CD4-positive, alpha-beta T cell treated with Interleukin-17A for 4 hours (primary cell): ENCODE measurements at regions not wholly inside any gene's neighbourhood (a gene's known extent, or its start where the extent isn't known, plus 50 kb on each side); places are given as distances from the start of the nearest gene placed in this dataset.
A peak's percentile ranks its signal among the peaks of the same experiment; 100 is the strongest.
"Not testable (repeated sequence)": the region's sequence is repeated elsewhere in the genome, so short reads cannot be mapped to it uniquely, and the experiment has no call there.

Experiments
- DNase-seq: peaks from one replicate; pipeline ENCODE4 v3.0.0-alpha.2; 2020; ENCODE audit warnings: mixed read lengths

DNA sequence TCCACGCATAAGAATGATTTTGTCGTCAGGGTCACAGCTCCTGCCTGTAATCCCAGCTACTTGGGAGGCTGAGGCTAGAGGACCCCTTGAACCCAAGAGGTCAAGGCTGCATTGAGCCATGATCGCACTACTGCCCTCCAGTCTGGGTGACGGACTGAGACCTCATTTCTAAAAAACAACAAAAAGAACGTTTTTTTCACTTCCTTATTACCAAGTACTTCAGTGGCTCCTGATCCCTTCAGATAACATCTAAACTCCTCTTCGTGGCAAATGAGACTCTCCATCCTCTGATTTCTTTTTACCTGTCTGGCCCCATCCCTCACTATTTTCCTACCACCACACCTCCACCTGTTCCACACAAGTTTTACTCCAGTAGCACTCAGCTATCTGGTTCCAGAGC lies 105.4 kb upstream of the TLK1 start:
- DNase-seq: no peak

DNA sequence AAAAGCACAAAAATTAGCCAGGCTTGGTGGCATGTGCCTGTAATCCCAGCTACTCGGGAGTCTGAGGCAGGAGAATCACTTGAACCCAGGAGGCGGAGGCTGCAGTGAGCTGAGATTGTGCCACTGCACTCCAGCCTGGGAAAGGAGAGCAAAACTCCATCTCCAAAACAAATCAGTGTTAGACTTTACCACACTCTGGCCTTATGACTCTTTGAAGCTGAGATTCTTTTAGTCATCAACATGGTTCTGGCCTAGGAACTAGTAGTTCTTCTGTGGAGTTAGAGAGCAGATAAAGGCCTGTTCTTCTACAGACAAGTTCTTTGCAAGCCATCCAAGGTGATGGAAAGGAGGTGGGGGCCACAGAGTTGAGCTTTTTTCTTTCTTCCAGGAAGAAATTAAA lies 100.8 kb upstream of the TLK1 start:
- DNase-seq: not testable (repeated sequence)

DNA sequence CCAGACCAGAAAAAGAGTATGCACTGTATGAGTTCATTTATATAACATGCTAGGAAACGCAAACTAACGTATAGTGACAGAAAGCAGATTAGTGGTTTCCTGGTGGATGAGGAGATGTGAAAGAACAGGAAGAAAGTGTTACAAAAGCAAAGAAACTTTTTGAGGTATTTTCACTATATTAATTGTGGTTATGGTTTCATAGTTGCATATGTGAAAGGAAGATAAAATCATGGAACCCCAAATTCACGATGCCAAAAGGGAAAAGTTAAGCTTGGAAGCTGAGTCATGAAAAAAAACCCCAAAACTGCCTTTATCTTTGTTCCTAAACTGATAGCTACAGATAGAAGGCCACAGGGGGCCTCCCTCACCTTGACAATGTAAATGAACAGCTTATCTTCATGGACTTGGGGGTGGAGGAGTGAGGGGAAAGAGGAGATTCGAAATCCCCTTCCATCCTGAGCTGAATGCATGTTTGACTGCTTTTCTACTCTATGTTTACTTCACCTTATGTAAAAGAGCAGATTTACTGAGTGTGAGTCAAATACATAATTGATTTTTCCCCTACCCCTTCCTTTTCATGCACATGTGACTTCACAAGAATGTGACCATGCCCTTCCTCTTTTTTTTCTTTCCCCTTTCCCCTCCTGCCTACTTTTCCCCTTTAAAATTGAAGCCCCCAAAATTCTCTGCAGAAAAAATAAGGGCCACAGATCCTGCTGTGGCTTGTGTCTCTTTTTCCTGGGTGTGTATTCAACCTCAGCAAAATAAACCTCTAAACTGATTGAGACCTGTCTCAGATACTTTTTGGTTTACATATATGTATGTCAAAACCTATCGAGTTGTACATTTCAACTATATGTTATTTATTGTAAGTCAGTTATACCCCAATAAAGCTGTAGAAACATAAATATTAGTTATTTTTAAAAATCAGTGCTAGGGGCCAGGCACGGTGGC lies 100.1 kb upstream of the TLK1 start:
- peak; percentile 6 for DNase-seq

DNA sequence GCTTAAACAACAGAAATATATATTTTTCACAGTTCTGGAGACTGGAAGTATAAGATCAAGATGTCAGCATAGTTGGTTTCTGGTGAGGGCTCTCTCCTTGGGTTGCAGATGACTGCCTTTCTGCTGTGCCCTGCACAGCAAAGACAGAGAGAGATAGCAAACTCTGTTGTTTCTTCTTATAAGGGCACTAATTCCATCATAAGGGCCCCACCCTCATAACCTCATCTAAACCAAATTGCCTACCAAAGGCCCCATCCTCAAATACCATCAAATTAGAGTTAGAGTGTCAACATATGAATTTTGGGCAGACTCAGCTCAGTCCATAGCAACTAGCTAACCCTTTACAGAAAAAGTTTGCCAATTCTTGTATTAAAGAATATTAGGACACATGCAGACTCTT lies 94.0 kb upstream of the TLK1 start:
- no peak for DNase-seq

DNA sequence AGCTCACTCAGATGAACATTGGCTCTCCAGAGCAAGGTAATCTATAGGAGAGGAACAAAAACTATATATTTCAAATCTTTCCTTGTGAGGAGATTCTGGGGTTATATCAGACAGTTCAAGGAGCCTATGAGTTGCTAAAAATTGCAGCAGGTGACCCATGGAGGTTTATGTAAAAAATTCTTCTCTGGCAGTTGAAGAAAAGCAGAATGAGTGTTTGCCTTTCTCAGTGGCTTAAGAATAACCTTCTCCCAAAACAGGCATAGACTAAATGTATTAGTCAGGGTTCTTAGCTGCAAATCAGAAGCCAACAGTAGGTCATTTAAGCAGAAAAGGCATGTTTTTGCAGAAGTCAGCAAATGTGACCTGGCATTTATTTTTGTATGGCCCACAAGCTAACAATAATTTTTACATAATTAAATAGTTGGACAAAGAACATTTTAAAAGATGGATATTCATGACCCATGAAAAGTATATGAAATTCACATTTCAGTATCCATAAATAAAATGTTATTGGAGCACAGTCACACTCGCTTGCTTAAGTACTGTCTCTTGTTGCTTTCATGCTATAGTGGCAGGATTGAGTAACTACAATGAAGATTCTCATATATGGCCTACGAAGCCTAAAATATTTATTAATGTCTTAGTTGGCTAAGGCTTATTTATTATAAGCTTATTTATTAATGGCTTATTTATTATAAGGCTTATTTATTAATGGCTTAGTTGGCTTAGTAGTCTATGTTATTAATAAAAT lies 93.4 kb upstream of the TLK1 start:
- DNase-seq: no peak

DNA sequence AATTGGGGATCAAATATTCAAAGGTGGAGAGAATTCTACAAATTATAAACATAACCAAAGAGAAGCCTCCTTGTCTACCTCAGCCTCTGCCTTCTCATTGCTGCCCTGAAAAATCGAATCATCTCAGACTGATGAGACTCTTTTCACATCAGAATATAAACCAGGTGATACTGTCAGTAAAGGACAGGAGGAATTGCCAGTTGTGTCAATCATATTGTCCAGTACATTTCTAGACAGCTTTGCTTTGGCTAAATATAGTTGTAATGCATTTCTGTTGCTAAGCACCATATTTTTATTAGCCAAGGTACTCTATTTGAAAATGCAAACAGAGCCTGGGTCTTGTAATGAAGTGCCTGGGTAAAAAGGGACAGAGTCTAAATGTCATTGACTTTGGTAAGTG lies 92.6 kb upstream of the TLK1 start:
- DNase-seq: no peak

DNA sequence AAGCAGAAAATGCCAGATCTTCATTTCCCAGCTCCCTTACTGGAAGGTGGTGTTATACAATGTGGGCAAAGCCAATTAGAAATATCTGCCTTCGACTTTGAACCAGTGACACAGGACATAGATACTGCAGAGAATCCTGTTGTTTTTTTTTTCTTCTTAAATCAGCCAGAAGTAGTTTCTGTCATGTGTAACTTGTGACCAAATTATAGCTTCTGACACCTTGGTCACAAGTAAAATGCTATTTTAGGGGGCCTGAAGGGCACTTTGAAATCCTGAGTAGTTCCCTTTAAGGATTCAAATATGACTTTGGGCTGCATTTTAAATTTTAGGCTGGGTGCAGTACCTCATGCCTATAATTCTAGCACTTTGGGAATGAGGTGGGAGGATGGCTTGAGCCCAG lies 89.0 kb upstream of the TLK1 start:
- no peak for DNase-seq

DNA sequence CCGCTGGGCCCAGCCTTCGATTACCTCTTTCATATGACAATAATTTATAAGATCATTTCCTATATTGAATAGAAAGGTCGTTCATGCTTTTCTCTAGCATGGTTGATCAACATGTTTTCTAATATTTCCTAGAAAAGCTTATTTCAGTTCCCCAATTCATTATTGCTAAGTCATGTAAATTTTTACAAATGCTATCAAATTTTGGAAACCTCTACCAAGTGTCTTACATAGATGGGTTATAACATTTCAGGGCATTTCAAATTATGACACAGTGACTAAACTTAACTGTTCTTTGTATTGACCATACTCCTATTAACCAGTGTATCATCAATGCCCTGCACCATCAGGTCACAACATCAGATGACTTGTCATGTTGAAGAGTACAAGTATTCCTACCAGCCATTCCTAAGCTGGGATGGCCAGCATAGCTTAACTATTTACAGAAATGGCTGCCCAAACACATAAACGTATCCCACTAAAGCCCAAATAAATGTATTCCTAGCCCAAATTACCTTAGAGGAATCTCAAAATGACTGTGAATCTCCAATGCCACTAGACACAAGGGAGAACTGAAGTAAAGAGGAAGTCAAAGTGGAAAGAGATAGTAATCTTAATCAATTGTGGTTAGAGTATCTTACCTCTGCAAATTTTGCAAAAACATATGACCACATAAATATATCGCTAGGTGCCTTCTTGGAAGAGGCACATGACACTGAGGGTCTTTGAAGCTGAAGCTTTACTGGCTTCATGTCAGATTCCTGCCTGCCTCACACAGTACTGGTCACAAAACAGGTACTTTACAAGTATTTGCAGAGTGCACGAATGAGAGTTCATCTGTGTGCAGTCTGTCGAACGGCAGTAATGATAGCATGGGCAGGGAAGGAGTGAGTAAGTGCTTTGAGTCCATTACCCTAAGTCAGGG lies 87.3 kb upstream of the TLK1 start:
- peak; percentile 32 for DNase-seq

DNA sequence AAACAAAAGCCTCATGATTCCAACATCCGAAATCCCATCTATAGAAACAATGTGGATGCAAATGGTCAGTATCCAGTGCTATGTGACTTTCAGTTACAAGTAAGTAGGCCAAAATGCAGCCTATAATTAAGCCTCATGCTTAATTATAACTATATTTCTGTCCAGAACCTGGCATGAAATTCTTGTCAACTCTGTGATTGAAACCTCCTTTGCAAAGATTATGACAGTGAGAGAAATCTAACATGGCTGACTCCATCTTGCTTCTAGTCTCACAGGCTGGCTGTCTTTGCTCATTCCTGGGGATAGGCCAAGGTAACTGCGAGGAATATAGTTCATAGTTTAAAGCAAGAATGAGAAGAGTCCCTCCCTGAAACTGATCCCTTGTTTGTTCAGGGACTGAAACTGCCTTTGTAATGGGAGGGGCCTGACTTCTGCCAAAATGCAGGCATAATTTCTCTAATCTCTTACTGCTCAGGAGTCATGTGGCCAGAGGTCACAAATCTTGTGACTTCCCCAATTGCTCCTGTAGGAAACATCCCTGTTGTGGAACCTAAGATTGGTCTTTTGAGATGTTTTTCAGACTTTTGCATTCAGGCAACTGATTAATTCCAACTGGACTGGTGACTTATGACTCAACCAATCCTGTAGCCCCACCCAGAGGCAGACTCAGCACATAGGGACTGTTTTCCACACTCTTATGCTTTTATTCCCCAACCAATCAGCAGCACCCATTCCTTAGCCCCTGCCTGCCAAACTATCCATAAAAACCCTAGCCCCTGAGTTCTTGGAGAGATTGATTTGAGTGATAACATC lies 84.5 kb upstream of the TLK1 start:
- DNase-seq: peak; percentile 19

DNA sequence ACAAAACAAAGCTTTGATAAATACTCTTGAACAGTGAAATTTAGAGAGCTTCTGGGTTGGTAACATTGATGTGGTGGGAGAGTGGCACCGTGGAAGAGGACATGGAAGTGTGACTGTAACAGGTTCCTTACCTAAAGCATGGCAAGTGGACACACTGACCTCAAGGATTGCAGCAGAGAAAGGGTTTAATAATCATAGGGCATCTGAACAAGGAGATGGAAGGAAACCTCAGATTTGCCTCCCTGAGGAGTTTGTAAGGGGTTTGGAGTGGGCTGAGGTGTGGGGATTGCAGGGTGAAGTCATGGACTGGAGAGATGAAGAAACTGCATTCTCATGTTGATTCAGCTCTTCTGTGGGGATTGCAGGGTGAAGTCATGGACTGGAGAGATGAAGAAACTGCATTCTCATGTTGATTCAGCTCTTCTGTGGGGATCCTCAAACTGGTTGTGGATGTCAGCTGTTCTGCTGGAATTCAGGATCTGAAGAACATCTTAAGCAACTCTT lies 83.8 kb upstream of the TLK1 start:
- DNase-seq: no peak

DNA sequence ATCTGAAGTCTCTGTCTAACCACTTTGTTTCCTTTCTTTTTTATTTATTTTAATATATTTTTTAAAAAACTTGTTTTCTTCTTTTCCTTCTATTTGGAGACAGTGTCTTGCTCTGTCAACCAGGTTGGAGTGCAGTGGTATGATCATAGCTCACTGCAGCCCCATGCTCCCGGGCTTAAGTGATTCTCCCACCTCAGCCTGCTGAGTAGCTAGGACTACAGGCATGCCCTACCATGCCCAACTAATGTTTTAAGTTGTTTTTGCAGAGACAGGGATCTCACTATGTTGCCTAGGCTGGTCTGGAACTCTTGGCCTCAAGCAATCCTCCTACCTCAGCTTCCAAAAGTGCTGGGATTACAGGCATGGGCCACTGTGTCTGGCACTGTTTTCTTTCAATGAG lies 81.1 kb upstream of the TLK1 start:
- no peak for DNase-seq

DNA sequence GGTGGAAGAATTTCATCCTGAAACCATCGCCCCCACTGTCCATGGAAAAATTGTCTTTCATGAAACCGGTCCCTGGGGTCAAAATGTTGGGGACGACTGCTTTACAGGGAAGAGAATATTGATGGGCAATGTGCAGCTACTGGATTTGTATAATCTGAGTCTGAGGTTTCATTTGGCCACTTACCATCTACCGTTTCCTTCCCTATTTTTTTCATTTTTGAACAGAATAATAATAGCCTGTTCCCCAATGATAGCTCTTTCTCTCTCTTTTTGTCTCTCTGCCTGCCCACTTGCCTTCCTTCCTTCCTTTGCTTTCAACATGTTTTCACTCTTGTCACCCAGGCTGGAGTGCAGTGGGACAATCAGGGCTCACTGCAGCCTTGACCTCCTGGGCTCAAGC lies 78.3 kb upstream of the TLK1 start:
- DNase-seq: no peak

DNA sequence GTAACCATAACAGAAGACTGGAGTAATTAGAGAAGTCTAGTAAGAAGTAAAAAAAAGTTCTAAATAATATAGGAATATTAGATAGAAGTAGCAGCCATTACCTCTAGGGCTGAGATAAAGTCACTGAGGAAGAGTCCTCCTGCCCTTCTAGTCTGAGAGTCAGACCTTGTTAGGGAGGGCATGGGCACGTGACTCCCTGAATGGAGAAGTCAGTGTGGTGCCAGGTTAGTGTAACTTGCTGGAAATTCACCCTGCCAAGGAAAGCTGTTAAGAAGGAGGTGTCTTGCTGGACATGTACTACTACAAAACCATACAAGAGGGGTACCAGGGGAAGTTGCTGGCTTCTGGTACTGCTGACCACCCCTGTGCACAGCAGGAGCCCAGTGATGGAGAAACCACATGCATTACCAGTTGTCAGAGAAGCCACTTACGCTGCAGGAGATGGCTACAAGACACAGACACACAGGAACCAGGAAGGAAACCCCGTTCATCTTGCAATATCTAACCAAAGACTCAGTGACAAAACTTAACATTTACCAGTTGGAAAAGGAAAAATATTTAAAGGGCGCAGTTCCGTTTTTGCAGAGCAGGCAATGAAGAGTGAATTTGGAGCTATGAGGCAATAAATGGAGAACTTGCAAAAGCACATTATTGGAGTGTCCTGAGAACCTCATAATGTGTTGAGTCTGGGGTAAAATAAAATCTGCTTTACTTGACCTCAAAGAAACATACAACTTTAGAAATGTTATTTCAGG lies 77.2 kb upstream of the TLK1 start:
- no peak for DNase-seq

DNA sequence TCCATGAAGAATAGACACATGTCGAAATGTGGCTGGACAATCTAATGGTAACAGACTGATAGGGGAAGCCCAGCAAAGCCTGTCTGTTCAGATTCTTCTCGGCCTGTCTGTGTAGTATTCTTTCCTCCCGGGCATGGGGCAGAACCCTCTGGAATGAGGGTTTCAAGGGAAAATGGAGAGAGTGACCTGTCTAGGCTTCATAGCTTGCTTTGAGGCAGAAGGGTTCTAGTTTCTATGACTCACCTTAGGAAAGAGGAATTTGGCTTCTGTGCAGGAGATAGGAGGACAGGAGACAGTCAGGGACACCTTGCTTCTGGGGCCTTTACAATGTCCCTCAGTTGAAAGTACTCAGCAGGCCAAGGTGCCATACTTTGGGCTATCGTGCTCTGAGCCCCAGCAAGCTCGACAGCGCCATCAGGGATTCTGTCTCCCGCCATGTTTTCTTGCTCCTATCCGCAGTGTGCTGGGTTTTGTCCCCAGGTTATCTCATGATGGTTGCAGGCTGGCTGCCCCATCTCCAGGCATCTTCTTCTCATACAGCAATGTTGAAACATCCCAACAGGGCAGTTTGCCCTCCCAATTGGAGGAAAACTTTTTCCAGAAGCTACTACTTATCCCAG lies 74.7 kb upstream of the TLK1 start:
- DNase-seq: no peak

DNA sequence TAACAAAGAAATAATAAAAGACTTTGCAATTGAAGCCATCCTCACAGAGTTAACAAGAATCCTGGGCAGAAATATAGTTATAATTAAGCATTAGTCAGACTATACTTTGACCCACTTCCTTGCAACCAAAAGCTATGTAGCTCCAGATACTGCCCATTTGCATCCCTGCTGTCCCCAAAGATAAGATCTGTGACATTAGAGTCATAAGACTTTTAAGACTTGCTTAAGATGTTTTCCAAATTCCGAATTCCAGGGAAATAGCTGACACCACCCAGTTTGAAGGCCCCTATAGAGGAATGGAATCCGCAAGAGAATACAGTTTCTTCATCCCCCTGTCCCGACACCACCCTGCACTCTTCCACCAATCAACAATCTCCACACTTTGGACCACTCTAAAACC lies 69.5 kb upstream of the TLK1 start:
- DNase-seq: no peak

DNA sequence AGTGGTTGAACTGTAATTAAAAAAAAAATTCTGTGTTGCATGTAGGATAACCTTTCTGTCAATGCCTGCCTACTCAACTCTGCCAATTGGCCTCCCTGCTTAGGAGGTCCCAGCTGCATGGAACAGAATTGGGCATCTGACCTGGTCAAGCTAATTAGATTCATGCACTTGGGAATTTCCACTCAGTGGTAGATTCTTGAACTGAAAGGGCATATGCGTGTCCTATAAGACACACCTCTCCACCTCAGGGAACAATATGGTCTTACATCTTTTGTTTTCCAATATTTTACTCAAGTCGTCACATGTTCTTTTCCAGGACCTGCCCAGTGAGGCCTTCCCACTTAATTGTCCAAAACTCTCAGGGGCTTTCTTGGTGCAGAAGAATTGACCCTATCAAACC lies 68.1 kb upstream of the TLK1 start:
- no peak for DNase-seq

DNA sequence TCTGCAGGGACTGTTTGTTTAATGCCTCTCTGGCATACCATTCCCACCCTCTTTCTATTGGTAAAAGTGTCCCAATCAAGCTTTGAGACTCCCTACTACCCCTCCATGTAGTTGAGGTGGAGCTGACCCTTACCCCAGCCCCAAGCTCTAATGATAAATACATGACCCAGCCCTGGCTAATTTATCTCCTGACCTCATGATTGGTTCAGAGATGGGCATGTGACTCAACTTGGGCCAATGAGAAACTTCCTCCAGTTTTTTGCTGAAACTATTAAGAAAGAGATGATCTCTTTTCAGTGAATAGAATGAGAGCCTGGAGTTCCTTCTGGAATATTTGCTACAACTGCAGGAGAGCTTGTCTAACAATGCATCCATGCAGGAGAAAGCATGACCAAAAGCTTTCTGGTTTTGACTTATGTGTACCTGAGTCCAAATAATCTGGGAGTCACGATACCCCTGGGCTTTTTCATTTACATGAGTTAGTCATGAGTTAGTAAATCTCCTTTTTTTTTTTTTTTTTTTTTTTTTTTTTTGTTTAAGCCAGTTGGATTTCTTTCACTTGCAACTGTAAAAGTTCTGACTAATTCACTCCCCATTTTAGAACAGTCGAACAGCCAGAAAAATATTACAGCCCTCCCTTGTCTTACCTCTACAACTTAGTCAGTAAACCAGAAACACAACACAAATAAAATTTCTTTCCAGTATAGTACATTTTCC lies 66.5 kb upstream of the TLK1 start:
- no peak for DNase-seq

DNA sequence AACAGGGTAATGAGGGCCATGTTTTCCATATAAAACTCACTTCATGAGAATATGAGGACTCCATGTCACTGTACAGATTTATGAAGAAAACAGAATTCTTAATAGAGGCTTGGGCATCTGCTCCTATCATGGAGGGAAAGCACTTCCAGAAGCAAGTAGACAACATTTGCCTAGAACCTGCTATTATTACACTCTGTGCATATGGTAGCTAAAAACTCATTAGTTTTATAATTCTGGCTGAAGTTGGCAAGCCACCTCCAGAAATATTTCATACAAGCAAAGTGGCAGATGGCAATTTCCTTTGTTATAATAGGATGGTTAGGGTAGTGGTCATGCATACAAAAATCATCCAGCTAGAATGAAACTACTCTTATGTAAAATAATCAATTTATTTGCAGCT lies 65.8 kb upstream of the TLK1 start:
- DNase-seq: no peak

DNA sequence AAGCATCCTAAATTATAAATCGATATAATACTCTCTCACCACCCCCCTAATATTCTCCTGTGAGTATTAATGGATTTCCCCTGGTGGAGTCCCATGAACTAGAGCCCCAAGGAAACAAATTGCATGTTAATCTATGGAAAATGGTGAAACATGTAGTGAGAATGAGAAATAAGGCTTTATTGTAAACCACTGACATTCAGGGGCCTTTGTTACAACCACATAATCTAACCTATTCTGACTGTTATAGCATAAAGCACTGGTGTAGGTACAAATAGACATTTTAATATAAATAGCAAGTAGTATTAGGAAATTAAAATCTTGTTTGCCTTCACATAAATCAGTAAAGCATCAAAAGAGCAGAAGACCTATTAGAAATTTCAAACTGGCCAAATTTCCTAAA lies 65.3 kb upstream of the TLK1 start:
- DNase-seq: no peak
